ENCODE measurements at regions not wholly inside any gene's neighbourhood (a gene's known extent, or its start where the extent isn't known, plus 50 kb on each side); places are given as distances from the start of the nearest gene placed in this dataset.

- no peak for TF ChIP-seq JUN (IDR thresholded peaks at IDR 0.05; ENCODE audit: borderline replicate concordance, insufficient read depth, insufficient read length, low read depth)
- no peak for TF ChIP-seq POLR2AphosphoS5 (IDR thresholded peaks at IDR 0.05; ENCODE audit: insufficient read depth, low read depth, low read length)
- no peak for TF ChIP-seq CTCF (IDR thresholded peaks at IDR 0.05; ENCODE audit: extremely low read depth in 1 of 2, insufficient read depth in 1 of 2, low read depth in 1 of 2, low read length in 2 of 2)
- TF ChIP-seq GATA2 (IDR thresholded peaks at IDR 0.05; ENCODE audit: insufficient read depth, insufficient read length, low read depth, low read length): no peak
- no peak for TF ChIP-seq EZH2 (IDR thresholded peaks at IDR 0.05; ENCODE audit: borderline replicate concordance, low read depth, low read length, severe bottlenecking)
- TF ChIP-seq MAX (IDR thresholded peaks at IDR 0.05; ENCODE audit: insufficient read depth, insufficient read length): no peak
- no peak for TF ChIP-seq POLR2A (IDR thresholded peaks at IDR 0.05; ENCODE audit: low read depth, low read length)
- no peak for TF ChIP-seq FOS (IDR thresholded peaks at IDR 0.05; ENCODE audit: borderline replicate concordance, insufficient read depth, low read length)
- no peak for TF ChIP-seq MYC (IDR thresholded peaks at IDR 0.05; ENCODE audit: low read depth, low read length)
- Histone ChIP-seq H3K27ac (ENCODE audit: insufficient read depth, low read depth, low read length) (no peak overlapping the region), H3K9me3 (replicated peaks; ENCODE audit: control insufficient read depth, insufficient read depth, low read length) (no peaks in the 10 kb centered on the region), H3K36me3 (ENCODE audit: control insufficient read depth in 2 of 2, extremely low read depth in 1 of 2, insufficient read depth in 2 of 2, low read length in 2 of 2) (no peaks in the 10 kb centered on the region), H3K4me1 (ENCODE audit: control insufficient read depth, extremely low read depth, insufficient read depth, low read length) (no peaks in the 10 kb centered on the region), H3K4me2 (ENCODE audit: insufficient read depth, low read length) (no peak overlapping the region), H4K20me1 (replicated peaks; ENCODE audit: control insufficient read depth, extremely low read depth, insufficient read depth, low read length) (no peaks in the 10 kb centered on the region), H2AFZ (ENCODE audit: low read depth, low read length) (no peak overlapping the region), H3K4me3 (replicated peaks in 1 of 3; ENCODE audit: insufficient read depth in 1 of 3, low read depth in 1 of 3, low read length in 3 of 3) (no peak overlapping the region), H3K9me1 (replicated peaks; ENCODE audit: control insufficient read depth, extremely low read depth, insufficient read depth, low read length) (no peaks in the 10 kb centered on the region), H3K27me3 (ENCODE audit: control insufficient read depth in 2 of 2, insufficient read depth in 2 of 2, low read length in 2 of 2) (peaks cover 0 to 3% of the 10 kb centered on the region in 2 experiments), H3K79me2 (ENCODE audit: control insufficient read depth, insufficient read depth, low read length) (no peaks in the 10 kb centered on the region), H3K9ac (replicated peaks; ENCODE audit: extremely low read depth, insufficient read depth, low read length) (no peak overlapping the region)
- CTCF ChIA-PET: interaction anchor here (0.8 to 1.0 kb wide), 2 partner anchors 30 to 48 kb away, joined by 3 read pairs; no protein-coding TSS in a partner anchor
- intact Hi-C loops (cut with micrococcal nuclease) (no loop called here), dilution Hi-C loops (cut with MboI; ENCODE audit: extremely low pct_ligation_motif_present, low sequenced_read_pairs) (no loop called here)
- BruUV-seq (replicated peaks): no TSS peak
- POLR2A ChIA-PET: no interaction called here
- DNase-seq (ENCODE audit: low read depth, low spot score): no peak
- no peak for FAIRE-seq
Observed at GRCh38 chr7:131194070-131194865, 133.4 kb upstream of the MKLN1 start.
